GM18505 (cell line): ENCODE measurements at regions not wholly inside any gene's neighbourhood (a gene's known extent, or its start where the extent isn't known, plus 50 kb on each side); places are given as distances from the start of the nearest gene placed in this dataset.

Source experiments
- ATAC-seq: cut with Tn5 transposase; IDR thresholded peaks from one replicate; pipeline ENCODE4 v1.9.1; 2021; ENCODE audit not compliant: unreplicated experiment
- POLR2A ChIP-seq: IDR thresholded peaks from 4 replicates; pipeline ENCODE4 v1.6.1; 2011; ENCODE audit warnings: borderline replicate concordance; ENCODE audit not compliant: insufficient read depth, insufficient read length; ENCODE audit errors: extremely low read depth

DNA sequence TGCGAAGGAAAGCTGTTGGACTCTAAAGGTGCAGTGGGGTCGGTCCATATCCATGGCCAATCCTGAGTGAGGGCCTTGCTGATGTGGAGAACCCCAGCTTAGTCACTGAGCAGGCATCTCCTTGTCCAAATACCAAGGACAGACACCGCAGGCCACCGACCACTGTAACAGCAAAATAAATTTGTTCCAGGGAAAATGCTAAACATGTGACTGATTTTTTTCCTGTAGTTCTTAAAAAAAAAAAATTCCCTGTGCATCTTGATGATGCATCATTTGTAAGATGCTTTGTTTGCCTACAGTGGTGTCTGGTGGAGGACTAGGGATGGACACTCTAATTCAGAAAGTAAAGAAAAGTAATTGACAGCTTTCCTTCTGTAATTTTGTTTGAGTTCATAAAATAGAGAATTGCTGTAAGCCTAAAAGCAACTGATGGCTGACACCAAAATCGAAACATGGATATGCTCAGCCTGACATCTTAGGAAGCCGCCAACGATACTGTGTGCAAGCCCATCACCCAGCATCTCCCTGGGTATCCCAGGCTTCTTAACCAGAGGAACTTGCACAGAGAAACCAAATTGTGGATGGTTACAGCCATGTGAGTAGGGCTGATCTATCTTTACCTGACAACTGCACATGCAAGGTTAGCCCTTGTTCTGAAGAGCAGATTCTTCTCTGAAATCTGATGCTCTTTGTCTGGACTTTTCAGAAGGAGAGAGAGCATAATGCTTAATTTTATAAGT is 188.6 kb downstream of the ARL4C start:
- ATAC-seq = no peak
- TF ChIP-seq POLR2A = no peak

DNA sequence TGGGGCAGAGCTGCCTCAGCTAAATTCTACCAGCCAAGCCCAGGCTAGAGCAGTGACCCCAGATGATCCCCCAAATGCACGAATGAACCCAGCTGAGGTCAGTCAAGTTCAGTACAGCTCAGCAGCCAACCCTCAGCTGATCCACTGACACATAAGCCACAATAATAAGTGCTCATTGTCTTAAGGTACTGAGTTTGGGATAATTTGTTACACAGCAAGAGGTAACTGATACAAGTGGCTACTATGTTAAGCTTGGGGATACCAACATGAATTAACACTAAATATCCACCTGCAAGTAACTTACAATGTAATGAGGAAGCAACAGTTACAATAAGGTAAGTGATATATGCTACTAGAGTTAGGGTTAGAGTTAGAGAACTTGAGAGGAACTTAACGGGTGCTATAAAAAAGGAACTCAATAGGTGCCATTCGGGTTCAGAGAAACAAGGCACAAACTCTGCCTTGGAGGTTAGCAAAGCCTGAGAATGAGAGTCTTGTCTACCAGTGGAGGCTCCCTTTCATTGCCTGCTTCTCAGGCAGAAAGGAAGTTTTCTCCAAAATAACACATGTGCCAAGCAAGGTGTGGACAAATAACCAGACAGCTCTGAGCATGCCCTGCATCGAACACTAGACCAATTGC is 189.4 kb downstream of the ARL4C start:
- no peak for TF ChIP-seq POLR2A
- ATAC-seq = no peak

GRCh38 chr2:234306426-234307173 is 190.3 kb downstream of the ARL4C start:
- no peak for ATAC-seq
- no peak for TF ChIP-seq POLR2A

DNA sequence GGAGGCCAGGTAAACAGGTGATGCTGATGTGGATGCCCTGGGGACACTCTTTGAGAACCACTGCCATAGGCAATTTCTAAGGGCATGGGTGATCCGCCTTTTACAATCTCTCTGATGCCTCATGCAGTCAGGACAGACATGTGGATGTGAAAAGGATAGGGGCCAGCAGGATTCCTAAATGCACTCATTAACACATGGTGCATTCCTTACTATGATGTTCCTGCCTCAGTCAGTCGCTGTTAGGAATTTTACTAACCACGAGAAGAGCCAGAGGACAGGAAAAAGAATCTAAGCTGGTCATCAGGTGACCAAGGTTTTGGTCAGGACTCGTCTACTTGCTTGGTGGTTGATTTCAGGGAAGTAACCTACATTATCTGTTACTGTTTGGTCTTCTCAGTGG is 191.0 kb downstream of the ARL4C start:
- no peak for TF ChIP-seq POLR2A
- ATAC-seq = no peak

DNA sequence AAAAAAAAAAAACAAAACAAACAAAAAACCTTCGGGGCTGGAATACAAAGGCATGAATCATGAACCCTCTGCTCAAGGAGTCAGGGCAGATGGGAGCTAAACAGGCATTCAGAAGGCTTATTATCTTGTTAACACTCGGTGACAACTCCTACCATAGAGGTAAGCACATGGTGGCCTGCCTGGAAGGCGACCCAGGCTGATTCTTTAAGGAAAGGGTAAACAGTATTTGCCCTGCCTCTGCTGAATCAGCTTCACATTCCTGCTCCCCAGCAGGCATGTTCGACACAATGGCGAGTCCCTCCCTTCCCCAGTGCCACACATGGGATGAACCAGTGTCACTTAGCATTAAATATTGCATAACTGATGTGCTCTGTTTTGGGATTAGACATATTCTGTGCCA is 191.9 kb downstream of the ARL4C start:
- no peak for TF ChIP-seq POLR2A
- no peak for ATAC-seq

GRCh38 chr2:234302664-234302991 is 194.3 kb downstream of the ARL4C start:
- no peak for ATAC-seq
- TF ChIP-seq POLR2A = no peak

- ATAC-seq = no peak
- no peak for TF ChIP-seq POLR2A
Observed at GRCh38 chr2:234300932-234301823, 195.7 kb downstream of the ARL4C start.

GRCh38 chr2:234300391-234300925 is 196.4 kb downstream of the ARL4C start:
- no peak for ATAC-seq
- no peak for TF ChIP-seq POLR2A

- no peak for TF ChIP-seq POLR2A
- ATAC-seq = no peak
Observed at GRCh38 chr2:234298918-234299317, 198.0 kb downstream of the ARL4C start.

GRCh38 chr2:234296991-234297390 is 199.9 kb downstream of the ARL4C start:
- TF ChIP-seq POLR2A = no peak
- no peak for ATAC-seq

DNA sequence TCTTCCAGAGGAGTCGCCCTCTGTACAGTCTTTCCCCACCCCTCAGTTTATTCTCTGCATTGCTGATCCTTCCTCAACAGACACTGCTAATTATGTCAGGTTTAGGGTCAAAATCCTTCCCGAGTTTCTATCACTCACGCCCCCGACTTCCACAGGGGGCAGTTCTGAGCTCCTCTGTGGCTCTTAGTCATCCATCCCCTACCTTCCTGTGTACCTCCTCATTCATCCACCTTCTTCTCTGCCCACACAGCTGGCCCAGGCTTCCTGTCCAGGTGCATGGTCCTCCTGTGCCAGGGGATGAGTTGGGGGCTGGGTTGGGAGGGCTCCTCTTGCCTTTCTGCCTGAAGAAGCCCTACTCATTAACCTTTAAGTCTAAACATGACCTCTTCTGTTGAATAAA is 202.9 kb downstream of the ARL4C start:
- no peak for ATAC-seq
- no peak for TF ChIP-seq POLR2A

DNA sequence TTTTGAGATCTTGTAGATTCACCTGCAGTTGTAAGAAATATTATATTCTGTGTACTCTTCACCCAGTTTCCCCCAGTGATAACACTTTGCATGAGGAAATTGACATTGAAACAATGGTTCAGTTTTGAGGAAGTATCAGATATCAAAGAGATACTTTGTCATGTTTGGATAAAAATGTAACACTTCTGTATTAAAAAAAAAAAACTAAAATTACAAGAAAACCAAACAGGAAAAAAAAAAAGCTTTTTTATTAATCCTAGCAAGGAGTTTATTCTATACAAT is 204.0 kb downstream of the ARL4C start:
- TF ChIP-seq POLR2A = no peak

More for the DNA sequence above, 204.0 kb downstream of the ARL4C start:
- ATAC-seq = no peak
